ENCODE measurements at regions not wholly inside any gene's neighbourhood (a gene's known extent, or its start where the extent isn't known, plus 50 kb on each side); places are given as distances from the start of the nearest gene placed in this dataset.

GRCh38 chr13:74770361-74770760 lies 636.2 kb upstream of the KLF12 start (continued):
- TF ChIP-seq ZBTB33 (IDR thresholded peaks at IDR 0.05; ENCODE audit: borderline replicate concordance, low read depth) = no peak
- TF ChIP-seq TAF1 (IDR thresholded peaks at IDR 0.05; ENCODE audit: borderline replicate concordance, low read depth, low read length) = no peak
- TF ChIP-seq EP300 (IDR thresholded peaks at IDR 0.05; ENCODE audit: borderline replicate concordance in 1 of 2, low read depth in 1 of 2, low read length in 1 of 2) = peak in 1 of 2 experiments; percentile 88; a peak in 2 of 4 replicates
- TF ChIP-seq TCF12 (IDR thresholded peaks at IDR 0.05) = peak; percentile 90
- TF ChIP-seq USF2 (IDR thresholded peaks at IDR 0.05; ENCODE audit: borderline replicate concordance, low read depth, low read length) = no peak
- TF ChIP-seq GATA2 (CRISPR knock-in tag; IDR thresholded peaks at IDR 0.05) = no peak
- no peak for TF ChIP-seq CTCF (IDR thresholded peaks at IDR 0.05)
- TF ChIP-seq MAX (IDR thresholded peaks at IDR 0.05; ENCODE audit: low read depth) = no peak
- TF ChIP-seq RFX5 (IDR thresholded peaks at IDR 0.05; ENCODE audit: low read length) = no peak
- TF ChIP-seq YY1 (IDR thresholded peaks at IDR 0.05; ENCODE audit: low read depth) = no peak
- TF ChIP-seq JUND (IDR thresholded peaks at IDR 0.05) = peak; percentile 81
- no peak for TF ChIP-seq EZH2phosphoT487 (IDR thresholded peaks at IDR 0.05; ENCODE audit: borderline replicate concordance, low read depth)
- peak; percentile 60; the same call in 1 of the 2 replicates for TF ChIP-seq FOXM1 (IDR thresholded peaks at IDR 0.05; ENCODE audit: low read depth)
- no peak for TF ChIP-seq MXI1 (IDR thresholded peaks at IDR 0.05; ENCODE audit: low read depth, low read length)

- peaks cover 31% of the 10 kb centered on the region for H3F3A ChIP-seq (replicated peaks; ENCODE audit: insufficient read depth)
- peak overlapping the region; percentile 31; the same call in 1 of the 2 replicates for H2AFZ ChIP-seq (ENCODE audit: low read depth)
- no peaks in the 10 kb centered on the region for H3K27me3 ChIP-seq (ENCODE audit: insufficient read depth)
- CTCF ChIA-PET = interaction anchor here (1.4 to 2.6 kb wide), 2 partner anchors 9 to 11 kb away, joined by 4 to 5 read pairs; no protein-coding TSS in a partner anchor
- WGBS (ENCODE audit: low lambda C conversion rate) = 95% methylated on average over 2 of the region's 2 CpGs
- no peaks in the 10 kb centered on the region for H3K36me3 ChIP-seq (replicated peaks in 1 of 2; ENCODE audit: control insufficient read depth in 1 of 2, insufficient read depth in 2 of 2, low read length in 1 of 2)
- peaks cover 0 to 23% of the 10 kb centered on the region in 2 experiments; a peak in 2 of 4 replicates for H3K4me1 ChIP-seq (ENCODE audit: control insufficient read depth in 1 of 2, insufficient read depth in 2 of 2, low read depth in 1 of 2, low read length in 1 of 2)
- no peaks in the 10 kb centered on the region for H3K9me2 ChIP-seq
- H3K9me3 ChIP-seq = no peaks in the 10 kb centered on the region
- no peak overlapping the region; the same call in 1 of the 2 replicates for H3K4me2 ChIP-seq
- no peaks in the 10 kb centered on the region for H4K20me1 ChIP-seq (ENCODE audit: insufficient read depth)
- POLR2A ChIA-PET = no interaction called here
- TF ChIP-seq PBX3 (IDR thresholded peaks at IDR 0.05) = no peak
- no peak for DNase-seq
- no peak overlapping the region for H3K4me3 ChIP-seq (ENCODE audit: low read depth in 2 of 2, low read length in 1 of 2)
- no peak overlapping the region for H3K9ac ChIP-seq
- no peaks in the 10 kb centered on the region for H3K79me2 ChIP-seq (ENCODE audit: insufficient read depth)
- peak overlapping the region in 1 of 2 experiments; percentile 92; a peak in 3 of 4 replicates for H3K27ac ChIP-seq (ENCODE audit: low read depth in 2 of 2, low read length in 1 of 2)
Observed at GRCh38 chr13:74769333-74769732, 635.1 kb upstream of the KLF12 start.
